B cell (primary cell): ENCODE measurements at regions not wholly inside any gene's neighbourhood (a gene's known extent, or its start where the extent isn't known, plus 50 kb on each side); places are given as distances from the start of the nearest gene placed in this dataset.

Source experiments
- ATAC-seq: fragments of 200-7000 bp; cut with Tn5 transposase; one replicate; pipeline ENCODE4 v1.10.0; 2021; ENCODE audit warnings: low read depth, mild to moderate bottlenecking, moderate number of reproducible peaks, moderate library complexity
- CTCF ChIA-PET: fragments of 350-600 bp; sonication (Branson Sonifier 250); formaldehyde crosslinking; loops from one replicate; lab custom pipeline; 2021; ENCODE audit warnings: antibody characterized with exemption, inconsistent platforms; lab: Charles Lee
- POLR2A ChIA-PET: fragments of 350-600 bp; sonication (Branson Sonifier 250); formaldehyde crosslinking; loops from one replicate; lab custom pipeline; 2021; ENCODE audit warnings: antibody characterized with exemption; lab: Charles Lee
- DNase-seq: peaks from one replicate; pipeline ENCODE4 v3.0.0; 2013
- H2AFZ ChIP-seq: 2 replicates; pipeline ENCODE4 v1.6.1; 2012; ENCODE audit warnings: mild to moderate bottlenecking, low read depth, low read length; ENCODE audit not compliant: insufficient read depth, poor library complexity, severe bottlenecking
- H3K27ac ChIP-seq, 2 donors: 1 replicate in 1 of 2; 2 replicates in 1 of 2; pipeline ENCODE4 v1.5.1; 2012 to 2013; ENCODE audit warnings: low read length in 2 of 2, mild to moderate bottlenecking in 2 of 2, moderate library complexity in 1 of 2
- H3K27me3 ChIP-seq, 4 experiments: fragments of 200-600 bp in 1 of 4; sonication (generic) in 1 of 4; replicated peaks in 1 of 4; 1 replicate in 2 of 4; 2 replicates in 2 of 4; pipeline versions ENCODE4 v1.6.1 to v1.7.0; 2013 to 2016; ENCODE audit warnings: low read length in 3 of 4, mild to moderate bottlenecking in 2 of 4, mixed read lengths in 1 of 4, moderate library complexity in 1 of 4; ENCODE audit not compliant: insufficient read depth in 4 of 4, control insufficient read depth in 3 of 4; ENCODE audit errors: control extremely low read depth in 1 of 4
- H3K36me3 ChIP-seq, 2 experiments: replicated peaks in 1 of 2; 1 replicate in 1 of 2; 2 replicates in 1 of 2; pipeline versions ENCODE4 v1.6.1 to v1.7.1; 2013; ENCODE audit warnings: low read length in 1 of 2; ENCODE audit not compliant: insufficient read depth in 2 of 2, control insufficient read depth in 1 of 2; ENCODE audit errors: control extremely low read depth in 1 of 2, extremely low read depth in 1 of 2
- H3K4me1 ChIP-seq, 2 donors: fragments of 200-600 bp in 1 of 2; sonication (generic) in 1 of 2; 1 replicate in 1 of 2; 2 replicates in 1 of 2; pipeline versions ENCODE4 v1.5.1 to v1.6.1; 2013 to 2017; ENCODE audit warnings: low read length in 2 of 2; ENCODE audit not compliant: control insufficient read depth in 2 of 2, insufficient read depth in 2 of 2
- H3K4me2 ChIP-seq: replicated peaks from 2 replicates; pipeline ENCODE3; 2012; ENCODE audit warnings: mild to moderate bottlenecking, low read depth, low read length; ENCODE audit not compliant: poor library complexity, severe bottlenecking
- H3K4me3 ChIP-seq, 5 experiments: fragments of 200-600 bp in 1 of 5; sonication (generic) in 1 of 5; 1 replicate in 3 of 5; 2 replicates in 2 of 5; pipeline versions ENCODE4 v1.5.1 to v1.7.0; 2011 to 2016; ENCODE audit warnings: low read length in 4 of 5, mild to moderate bottlenecking in 4 of 5, low read depth in 2 of 5, control low read depth in 1 of 5, moderate library complexity in 1 of 5; ENCODE audit not compliant: insufficient read depth in 1 of 5; ENCODE audit errors: control extremely low read depth in 1 of 5, extremely low read depth in 1 of 5
- H3K79me2 ChIP-seq: fragments of 200-600 bp; sonication (generic); one replicate; pipeline ENCODE4 v1.6.0; 2016; ENCODE audit warnings: low read length; ENCODE audit not compliant: control insufficient read depth, insufficient read depth
- H3K9ac ChIP-seq: fragments of 200-600 bp; sonication (generic); 2 replicates; pipeline ENCODE4 v1.6.1; 2017; ENCODE audit warnings: mild to moderate bottlenecking, low read length, moderate library complexity
- H3K9me3 ChIP-seq, 3 donors: one replicate each; pipeline versions ENCODE4 v1.6.1 to v1.7.1; 2013; ENCODE audit warnings: low read length in 2 of 3; ENCODE audit not compliant: control insufficient read depth in 2 of 3, insufficient read depth in 1 of 3; ENCODE audit errors: control extremely low read depth in 1 of 3
- H4K20me1 ChIP-seq: 2 replicates; pipeline ENCODE4 v1.6.0; 2012; ENCODE audit warnings: mild to moderate bottlenecking, low read length; ENCODE audit not compliant: insufficient read depth, control insufficient read depth, poor library complexity, severe bottlenecking
- H3K27ac Mint-ChIP-seq: one replicate; pipeline ENCODE4 v1.8.0; 2021; ENCODE audit warnings: mixed read lengths
- H3K27me3 Mint-ChIP-seq: one replicate; pipeline ENCODE4 v1.8.0; 2021; ENCODE audit warnings: mixed read lengths
- H3K4me1 Mint-ChIP-seq: one replicate; pipeline ENCODE4 v1.8.0; 2021; ENCODE audit warnings: mixed read lengths
- H3K4me3 Mint-ChIP-seq: one replicate; pipeline ENCODE4 v1.8.0; 2021; ENCODE audit warnings: mixed read lengths
- H3K9me3 Mint-ChIP-seq: one replicate; pipeline ENCODE4 v1.8.0; 2022; ENCODE audit warnings: mixed read lengths; ENCODE audit not compliant: insufficient read depth
- EZH2 ChIP-seq: IDR thresholded peaks from 2 replicates; pipeline ENCODE4 v1.6.1; 2012; ENCODE audit warnings: borderline replicate concordance, low read depth, mild to moderate bottlenecking, moderate library complexity, low read length; ENCODE audit not compliant: insufficient read depth, poor library complexity, severe bottlenecking
- WGBS: methylation state at CpG from one replicate; pipeline ENCODE4 v1.1.5; 2013; ENCODE audit warnings: missing lambda C conversion rate; ENCODE audit not compliant: insufficient coverage; 5-methylcytosine and 5-hydroxymethylcytosine counted together
- intact Hi-C: fragments of 100-400 bp; cut with micrococcal nuclease; formaldehyde crosslinking; loops from one replicate; pipeline ENCODE4 v1.10.0; 2022
- TF ChIP-seq, protein P1 (sequence below): fragments of 200-600 bp; IDR thresholded peaks from one replicate; pipeline ENCODE4 v1.8.0; 2022; ENCODE audit warnings: antibody characterized with exemption, mild to moderate bottlenecking

- 97% methylated on average over 3 of the region's 3 CpGs for WGBS
- peaks cover 0 to 12% (median 6%) of the 10 kb centered on the region in 3 donors for H3K9me3 ChIP-seq
- no peaks in the 10 kb centered on the region for H3K79me2 ChIP-seq
- CTCF ChIA-PET, result no interaction called here
- ATAC-seq (no peak), DNase-seq (no peak)
- H4K20me1 ChIP-seq, result no peaks in the 10 kb centered on the region
- Mint-ChIP-seq H3K27ac (no peak overlapping the region), H3K27me3 (peaks cover 16% of the 10 kb centered on the region), H3K4me3 (no peak overlapping the region), H3K4me1 (no peaks in the 10 kb centered on the region), H3K9me3 (peaks cover 2% of the 10 kb centered on the region)
- H3K4me1 ChIP-seq, result no peaks in the 10 kb centered on the region
- POLR2A ChIA-PET, result no interaction called here
- no peak overlapping the region for H3K4me3 ChIP-seq
- H3K4me2 ChIP-seq, result no peak overlapping the region
- intact Hi-C loops, result no loop called here
- H3K27ac ChIP-seq, result no peak overlapping the region
- H2AFZ ChIP-seq, result no peak overlapping the region
- no peak overlapping the region for H3K9ac ChIP-seq
- TF ChIP-seq EZH2, result no peak
- TF ChIP-seq, protein P1, sequence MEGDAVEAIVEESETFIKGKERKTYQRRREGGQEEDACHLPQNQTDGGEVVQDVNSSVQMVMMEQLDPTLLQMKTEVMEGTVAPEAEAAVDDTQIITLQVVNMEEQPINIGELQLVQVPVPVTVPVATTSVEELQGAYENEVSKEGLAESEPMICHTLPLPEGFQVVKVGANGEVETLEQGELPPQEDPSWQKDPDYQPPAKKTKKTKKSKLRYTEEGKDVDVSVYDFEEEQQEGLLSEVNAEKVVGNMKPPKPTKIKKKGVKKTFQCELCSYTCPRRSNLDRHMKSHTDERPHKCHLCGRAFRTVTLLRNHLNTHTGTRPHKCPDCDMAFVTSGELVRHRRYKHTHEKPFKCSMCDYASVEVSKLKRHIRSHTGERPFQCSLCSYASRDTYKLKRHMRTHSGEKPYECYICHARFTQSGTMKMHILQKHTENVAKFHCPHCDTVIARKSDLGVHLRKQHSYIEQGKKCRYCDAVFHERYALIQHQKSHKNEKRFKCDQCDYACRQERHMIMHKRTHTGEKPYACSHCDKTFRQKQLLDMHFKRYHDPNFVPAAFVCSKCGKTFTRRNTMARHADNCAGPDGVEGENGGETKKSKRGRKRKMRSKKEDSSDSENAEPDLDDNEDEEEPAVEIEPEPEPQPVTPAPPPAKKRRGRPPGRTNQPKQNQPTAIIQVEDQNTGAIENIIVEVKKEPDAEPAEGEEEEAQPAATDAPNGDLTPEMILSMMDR, result no peak
- H3K27me3 ChIP-seq, result no peaks in the 10 kb centered on the region
- H3K36me3 ChIP-seq, result no peaks in the 10 kb centered on the region
Observed at GRCh38 chr14:94853920-94854319, 84.0 kb upstream of the GSC start.

DNA sequence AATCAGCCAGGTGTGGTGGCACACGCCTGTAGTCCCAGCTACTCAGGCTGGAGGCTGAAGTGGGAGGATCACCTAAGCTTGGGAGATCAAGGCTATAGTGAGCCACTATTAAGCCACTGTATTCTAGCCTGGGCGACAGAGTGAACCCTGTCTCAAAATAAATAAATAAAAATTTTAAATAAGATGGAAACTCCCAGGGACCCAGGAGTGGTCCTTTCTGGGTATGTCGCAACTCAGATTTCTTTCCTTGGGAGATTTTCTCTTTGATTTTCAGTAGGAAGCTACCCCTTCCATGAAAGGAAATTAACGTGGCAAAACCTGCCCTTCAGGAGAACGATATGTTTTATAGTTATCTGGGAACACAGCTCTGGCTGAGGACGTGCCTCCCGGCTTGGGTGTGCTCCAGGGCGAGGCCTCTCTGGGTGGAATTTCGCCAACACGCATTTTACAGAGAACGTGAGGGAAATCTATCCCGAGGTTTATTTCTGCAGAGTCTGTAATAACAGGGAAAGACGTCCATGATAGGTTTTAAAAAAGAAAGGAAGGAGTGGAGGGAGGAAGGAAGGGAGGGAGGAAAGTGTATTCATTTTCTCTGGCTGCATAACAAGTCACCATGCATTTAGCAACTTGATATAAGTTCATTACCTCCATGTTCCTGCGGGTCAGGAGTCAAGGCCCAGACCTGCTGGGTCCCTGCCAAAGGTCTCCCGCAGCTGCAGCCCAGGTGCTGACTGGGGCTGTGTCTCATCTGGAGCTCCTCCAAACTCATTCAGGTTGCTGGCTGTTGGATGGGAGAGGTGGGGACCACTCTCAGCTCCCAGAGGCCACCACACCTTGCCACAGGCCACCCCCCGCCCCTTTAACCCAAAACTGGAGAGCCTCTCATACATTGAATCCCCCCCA lies 80.6 kb upstream of the GSC start:
- H3K27ac Mint-ChIP-seq, result no peak overlapping the region
- intact Hi-C loops, result no loop called here

More for the DNA sequence above, 80.6 kb upstream of the GSC start:
- Histone ChIP-seq H3K4me2 (no peak overlapping the region), H3K27ac (no peak overlapping the region), H2AFZ (no peak overlapping the region), H4K20me1 (no peaks in the 10 kb centered on the region), H3K4me1 (no peaks in the 10 kb centered on the region), H3K9ac (no peak overlapping the region), H3K36me3 (no peaks in the 10 kb centered on the region), H3K79me2 (no peaks in the 10 kb centered on the region), H3K9me3 (peaks cover 0 to 19% (median 6%) of the 10 kb centered on the region in 3 donors), H3K4me3 (no peak overlapping the region), H3K27me3 (peaks cover 0 to 3% (median 0%) of the 10 kb centered on the region in 4 experiments)
- ATAC-seq (no peak), DNase-seq (no peak)
- TF ChIP-seq EZH2, result no peak
- TF ChIP-seq, protein P1, result no peak
- Mint-ChIP-seq H3K4me3 (no peak overlapping the region), H3K27me3 (peaks cover 8% of the 10 kb centered on the region), H3K9me3 (peaks cover 3% of the 10 kb centered on the region), H3K4me1 (no peaks in the 10 kb centered on the region)
- 88% methylated on average over 11 of the region's 16 CpGs for WGBS
- ChIA-PET POLR2A (no interaction called here), CTCF (no interaction called here)
